ENCODE measurements at regions not wholly inside any gene's neighbourhood (a gene's known extent, or its start where the extent isn't known, plus 50 kb on each side); places are given as distances from the start of the nearest gene placed in this dataset.

DNA sequence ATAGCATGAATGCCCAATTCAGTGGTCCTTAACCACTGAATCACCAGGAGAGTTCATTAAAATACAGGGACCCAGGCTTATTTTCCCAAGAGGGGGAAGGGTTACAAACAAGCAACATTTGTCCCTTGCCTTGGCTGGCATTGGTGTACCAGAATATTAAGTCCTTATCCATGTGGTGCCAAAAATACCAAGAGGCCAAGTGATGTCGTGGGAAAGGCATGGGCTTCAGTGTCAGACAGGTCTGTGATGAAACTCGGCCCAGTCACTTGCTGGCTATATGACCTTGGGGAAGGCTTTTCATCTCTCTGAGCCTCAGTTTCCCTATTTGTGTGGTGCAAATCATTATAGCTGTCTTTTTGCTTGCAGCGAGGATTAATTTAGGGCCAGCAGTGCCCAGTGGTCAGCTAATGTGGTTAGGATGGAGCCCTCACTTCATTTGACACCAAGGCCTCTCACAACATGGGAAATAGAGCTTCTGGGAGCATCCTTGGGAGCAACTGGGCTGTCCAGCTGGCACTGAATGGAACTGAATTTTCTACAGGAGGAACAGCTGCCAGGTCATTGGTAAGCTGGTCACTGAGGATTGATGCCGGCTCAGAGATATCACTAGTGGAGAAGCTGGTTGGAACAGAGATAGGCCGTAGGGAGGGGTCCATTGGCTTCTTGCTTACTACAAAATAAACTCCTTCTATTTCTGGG lies 77.2 kb upstream of the PPP2R5A start:
- TF ChIP-seq, protein P1, sequence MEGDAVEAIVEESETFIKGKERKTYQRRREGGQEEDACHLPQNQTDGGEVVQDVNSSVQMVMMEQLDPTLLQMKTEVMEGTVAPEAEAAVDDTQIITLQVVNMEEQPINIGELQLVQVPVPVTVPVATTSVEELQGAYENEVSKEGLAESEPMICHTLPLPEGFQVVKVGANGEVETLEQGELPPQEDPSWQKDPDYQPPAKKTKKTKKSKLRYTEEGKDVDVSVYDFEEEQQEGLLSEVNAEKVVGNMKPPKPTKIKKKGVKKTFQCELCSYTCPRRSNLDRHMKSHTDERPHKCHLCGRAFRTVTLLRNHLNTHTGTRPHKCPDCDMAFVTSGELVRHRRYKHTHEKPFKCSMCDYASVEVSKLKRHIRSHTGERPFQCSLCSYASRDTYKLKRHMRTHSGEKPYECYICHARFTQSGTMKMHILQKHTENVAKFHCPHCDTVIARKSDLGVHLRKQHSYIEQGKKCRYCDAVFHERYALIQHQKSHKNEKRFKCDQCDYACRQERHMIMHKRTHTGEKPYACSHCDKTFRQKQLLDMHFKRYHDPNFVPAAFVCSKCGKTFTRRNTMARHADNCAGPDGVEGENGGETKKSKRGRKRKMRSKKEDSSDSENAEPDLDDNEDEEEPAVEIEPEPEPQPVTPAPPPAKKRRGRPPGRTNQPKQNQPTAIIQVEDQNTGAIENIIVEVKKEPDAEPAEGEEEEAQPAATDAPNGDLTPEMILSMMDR (IDR thresholded peaks at IDR 0.05), result no peak
- Mint-ChIP-seq H3K9me3 (no peaks in the 10 kb centered on the region), H3K27ac (no peak overlapping the region), H3K4me3 (no peak overlapping the region), H3K4me1 (peaks cover 0 to 6% of the 10 kb centered on the region in 2 donors), H3K27me3 (ENCODE audit: low read depth in 2 of 2) (no peaks in the 10 kb centered on the region), H3K36me3 (no peaks in the 10 kb centered on the region)
- no peak for ATAC-seq
- 94% methylated on average over 3 of the region's 5 CpGs for WGBS (ENCODE audit: insufficient coverage)
- Histone ChIP-seq H3K36me3 (ENCODE audit: control insufficient read depth, insufficient read depth, low read length) (no peaks in the 10 kb centered on the region), H3K4me3 (ENCODE audit: low read length) (no peak overlapping the region), H3K27me3 (ENCODE audit: control insufficient read depth, insufficient read depth, low read length) (no peaks in the 10 kb centered on the region), H3K4me1 (ENCODE audit: control insufficient read depth, insufficient read depth, low read length) (no peaks in the 10 kb centered on the region), H3K27ac (ENCODE audit: low read length) (no peak overlapping the region), H3K9me3 (ENCODE audit: control insufficient read depth, insufficient read depth, low read length) (no peaks in the 10 kb centered on the region)
- no peak for DNase-seq
- intact Hi-C loops (cut with micrococcal nuclease), result no loop called here

DNA sequence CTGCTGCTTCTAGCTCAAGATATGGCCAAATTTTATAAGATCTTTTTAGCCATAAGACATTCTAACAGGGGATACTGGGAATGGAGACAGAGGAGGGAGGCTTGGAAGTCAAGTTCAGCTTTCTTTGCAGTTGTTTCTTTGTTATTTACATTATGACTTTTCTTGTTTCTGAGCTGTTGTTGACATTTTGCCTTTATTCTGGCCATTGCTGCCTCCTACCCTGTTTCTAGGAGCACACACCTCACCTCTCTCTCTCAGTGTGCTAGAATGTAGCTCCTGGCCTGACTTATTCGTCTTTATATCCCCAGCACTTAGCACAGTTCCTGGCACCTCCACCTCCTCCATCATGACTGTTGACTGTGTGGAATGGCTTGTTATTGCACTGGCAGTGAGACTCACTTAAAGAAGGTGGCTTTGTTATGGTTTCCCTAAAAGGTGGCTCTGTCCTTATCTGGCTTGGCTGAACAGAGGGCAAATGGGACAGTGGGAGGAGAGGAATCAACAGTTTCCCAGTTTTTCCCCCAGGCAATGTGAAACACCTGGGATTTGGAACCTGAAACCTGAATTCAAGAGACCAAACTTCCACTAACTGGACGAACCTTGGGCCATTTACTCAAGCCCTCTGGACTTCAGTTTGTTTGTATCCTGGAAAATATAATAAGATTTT lies 76.1 kb upstream of the PPP2R5A start:
- Histone ChIP-seq H3K9me3 (ENCODE audit: control insufficient read depth, insufficient read depth, low read length) (no peaks in the 10 kb centered on the region), H3K4me1 (ENCODE audit: control insufficient read depth, insufficient read depth, low read length) (no peaks in the 10 kb centered on the region), H3K27ac (ENCODE audit: low read length) (no peak overlapping the region), H3K4me3 (ENCODE audit: low read length) (no peak overlapping the region), H3K36me3 (ENCODE audit: control insufficient read depth, insufficient read depth, low read length) (no peaks in the 10 kb centered on the region), H3K27me3 (ENCODE audit: control insufficient read depth, insufficient read depth, low read length) (no peaks in the 10 kb centered on the region)
- Mint-ChIP-seq H3K4me3 (no peak overlapping the region), H3K4me1 (peaks cover 0 to 6% of the 10 kb centered on the region in 2 donors), H3K27ac (no peak overlapping the region), H3K9me3 (no peaks in the 10 kb centered on the region), H3K27me3 (ENCODE audit: low read depth in 2 of 2) (no peaks in the 10 kb centered on the region), H3K36me3 (no peaks in the 10 kb centered on the region)
- TF ChIP-seq, protein P1 (IDR thresholded peaks at IDR 0.05), result no peak
- DNase-seq, result no peak
- ATAC-seq, result no peak
- intact Hi-C loops (cut with micrococcal nuclease), result no loop called here
- WGBS (ENCODE audit: insufficient coverage), result no CpG with 5 or more reads among the region's 2 CpGs

DNA sequence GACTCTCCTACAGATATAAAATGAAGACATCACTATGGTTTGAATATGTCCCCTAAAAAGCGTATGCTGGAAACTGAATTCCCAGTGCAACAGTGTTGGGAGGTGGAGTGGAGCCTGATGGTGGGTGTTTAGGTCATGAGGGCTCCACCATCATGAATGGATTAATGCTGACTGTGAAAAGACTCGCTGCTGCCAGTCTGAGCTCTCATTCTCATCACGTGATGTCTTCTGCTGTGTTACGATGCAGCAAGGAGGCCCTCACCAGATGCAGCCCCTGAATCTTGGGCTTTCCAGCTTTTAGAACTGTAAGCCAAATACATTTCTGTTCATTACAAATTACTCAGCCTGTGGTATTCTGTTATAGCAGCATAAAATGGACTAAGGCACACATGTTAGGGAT lies 73.8 kb upstream of the PPP2R5A start:
- H3K4me1 ChIP-seq (ENCODE audit: control insufficient read depth, insufficient read depth, low read length), result no peaks in the 10 kb centered on the region
- Mint-ChIP-seq H3K4me1 (peaks cover 0 to 6% of the 10 kb centered on the region in 2 donors), H3K4me3 (no peak overlapping the region), H3K27me3 (ENCODE audit: low read depth in 2 of 2) (no peaks in the 10 kb centered on the region), H3K27ac (no peak overlapping the region), H3K9me3 (no peaks in the 10 kb centered on the region), H3K36me3 (no peaks in the 10 kb centered on the region)
- WGBS (ENCODE audit: insufficient coverage), result 98% methylated on average over 4 of the region's 4 CpGs
- no peaks in the 10 kb centered on the region for H3K36me3 ChIP-seq (ENCODE audit: control insufficient read depth, insufficient read depth, low read length)
- TF ChIP-seq, protein P1 (IDR thresholded peaks at IDR 0.05), result no peak
- no peaks in the 10 kb centered on the region for H3K27me3 ChIP-seq (ENCODE audit: control insufficient read depth, insufficient read depth, low read length)
- no peaks in the 10 kb centered on the region for H3K9me3 ChIP-seq (ENCODE audit: control insufficient read depth, insufficient read depth, low read length)
- DNase-seq, result no peak
- ATAC-seq, result no peak
- H3K27ac ChIP-seq (ENCODE audit: low read length), result no peak overlapping the region
- intact Hi-C loops (cut with micrococcal nuclease), result no loop called here
- no peak overlapping the region for H3K4me3 ChIP-seq (ENCODE audit: low read length)
